ENCODE measurements at regions not wholly inside any gene's neighbourhood (a gene's known extent, or its start where the extent isn't known, plus 50 kb on each side); places are given as distances from the start of the nearest gene placed in this dataset.

DNA sequence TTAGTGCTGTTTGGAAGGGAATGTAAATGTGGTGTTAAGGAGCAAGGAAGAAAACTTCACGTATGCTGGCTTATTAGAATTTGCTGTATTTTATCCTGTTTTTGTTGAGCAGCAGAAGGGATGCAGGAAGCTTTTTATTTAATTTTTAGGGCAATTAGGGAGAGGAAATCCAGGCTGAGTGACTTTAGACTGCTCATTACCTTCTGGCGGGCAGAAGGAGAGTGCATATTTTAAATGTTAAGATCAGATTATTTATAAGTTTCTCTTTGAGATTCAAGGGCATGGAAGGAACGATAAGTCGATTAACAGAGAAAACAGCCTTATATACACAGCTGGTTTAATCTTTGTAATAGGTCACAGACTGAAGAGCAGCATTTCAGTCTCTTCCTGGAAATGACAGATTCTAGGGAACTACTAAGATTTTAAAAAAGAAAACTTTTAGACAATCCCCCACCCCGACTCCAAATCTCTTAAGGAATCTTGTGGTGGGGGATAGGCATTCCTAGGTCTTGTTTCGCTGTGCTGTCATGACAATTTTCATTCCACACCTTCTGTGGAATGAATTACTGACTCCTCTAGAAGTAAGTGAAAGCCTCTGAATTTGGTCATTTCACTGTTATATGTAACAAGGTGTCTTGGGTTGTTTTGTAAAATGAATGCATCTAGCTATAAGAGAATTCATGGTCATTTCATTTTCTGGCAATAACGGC is 402.5 kb downstream of the RAPGEF2 start:
- TF ChIP-seq POLR2AphosphoS5 (IDR thresholded peaks at IDR 0.05) (no peak), EP300 (IDR thresholded peaks at IDR 0.05) (no peak), POLR2A (IDR thresholded peaks at IDR 0.05) (no peak)
- TF ChIP-seq, protein P1, sequence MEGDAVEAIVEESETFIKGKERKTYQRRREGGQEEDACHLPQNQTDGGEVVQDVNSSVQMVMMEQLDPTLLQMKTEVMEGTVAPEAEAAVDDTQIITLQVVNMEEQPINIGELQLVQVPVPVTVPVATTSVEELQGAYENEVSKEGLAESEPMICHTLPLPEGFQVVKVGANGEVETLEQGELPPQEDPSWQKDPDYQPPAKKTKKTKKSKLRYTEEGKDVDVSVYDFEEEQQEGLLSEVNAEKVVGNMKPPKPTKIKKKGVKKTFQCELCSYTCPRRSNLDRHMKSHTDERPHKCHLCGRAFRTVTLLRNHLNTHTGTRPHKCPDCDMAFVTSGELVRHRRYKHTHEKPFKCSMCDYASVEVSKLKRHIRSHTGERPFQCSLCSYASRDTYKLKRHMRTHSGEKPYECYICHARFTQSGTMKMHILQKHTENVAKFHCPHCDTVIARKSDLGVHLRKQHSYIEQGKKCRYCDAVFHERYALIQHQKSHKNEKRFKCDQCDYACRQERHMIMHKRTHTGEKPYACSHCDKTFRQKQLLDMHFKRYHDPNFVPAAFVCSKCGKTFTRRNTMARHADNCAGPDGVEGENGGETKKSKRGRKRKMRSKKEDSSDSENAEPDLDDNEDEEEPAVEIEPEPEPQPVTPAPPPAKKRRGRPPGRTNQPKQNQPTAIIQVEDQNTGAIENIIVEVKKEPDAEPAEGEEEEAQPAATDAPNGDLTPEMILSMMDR (IDR thresholded peaks at IDR 0.05), result no peak
- H3K4me1 ChIP-seq, result no peaks in the 10 kb centered on the region
- intact Hi-C loops (cut with DNase I), result no loop called here
- H3K27me3 ChIP-seq, result no peaks in the 10 kb centered on the region
- H3K27ac ChIP-seq, result no peak overlapping the region
- no peak overlapping the region for H3K4me3 ChIP-seq
- no peaks in the 10 kb centered on the region for H3K9me3 ChIP-seq
- H3K36me3 ChIP-seq, result no peaks in the 10 kb centered on the region
- DNase-seq, result no peak
- 68 to 70% methylated on average over 7 of the region's 7 CpGs for WGBS, 2 donors

DNA sequence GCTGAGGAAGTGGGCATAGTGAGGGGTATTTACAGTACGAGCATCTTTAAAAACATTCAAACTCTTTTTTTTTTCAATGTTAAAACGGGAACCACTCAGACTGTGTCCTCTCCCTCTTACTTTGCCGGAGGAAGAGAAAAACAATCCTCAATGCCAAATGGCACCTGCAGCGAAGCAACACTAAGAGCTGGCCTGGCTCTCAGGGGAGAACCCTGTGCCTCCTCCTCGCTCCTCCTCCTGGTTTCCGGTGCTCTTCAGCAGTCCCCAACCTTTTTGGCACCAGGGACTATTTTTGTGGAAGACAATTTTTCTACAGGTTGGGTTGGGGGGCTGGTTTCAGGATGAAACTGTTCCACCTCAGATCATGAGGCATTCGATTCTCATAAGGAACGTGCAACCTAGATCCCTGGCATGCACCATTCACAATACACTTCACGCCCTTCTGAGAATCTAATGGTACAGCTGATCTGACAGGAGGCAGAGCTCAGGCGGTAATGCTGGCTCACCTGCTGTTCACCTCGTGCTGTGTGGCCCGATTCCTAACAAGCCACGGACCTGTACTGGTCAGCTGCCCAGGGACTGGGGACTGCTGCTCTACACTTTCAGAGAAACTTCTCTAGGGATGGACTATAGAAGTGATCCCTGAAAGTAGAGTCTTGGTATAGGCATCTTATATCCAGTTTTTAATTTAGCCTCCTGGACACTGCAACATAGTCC is 404.1 kb downstream of the RAPGEF2 start:
- TF ChIP-seq, protein P1 (IDR thresholded peaks at IDR 0.05), result no peak
- TF ChIP-seq POLR2A (IDR thresholded peaks at IDR 0.05), result no peak
- no peak for TF ChIP-seq POLR2AphosphoS5 (IDR thresholded peaks at IDR 0.05)
- no peak for TF ChIP-seq EP300 (IDR thresholded peaks at IDR 0.05)
- H3K4me1 ChIP-seq, result no peaks in the 10 kb centered on the region
- no peak overlapping the region for H3K4me3 ChIP-seq
- 83 to 87% methylated on average over 13 of the region's 13 CpGs for WGBS, 2 donors
- no peak overlapping the region for H3K27ac ChIP-seq
- H3K27me3 ChIP-seq, result no peaks in the 10 kb centered on the region
- intact Hi-C loops (cut with DNase I), result no loop called here
- no peak for DNase-seq
- no peaks in the 10 kb centered on the region for H3K36me3 ChIP-seq
- H3K9me3 ChIP-seq, result no peaks in the 10 kb centered on the region

DNA sequence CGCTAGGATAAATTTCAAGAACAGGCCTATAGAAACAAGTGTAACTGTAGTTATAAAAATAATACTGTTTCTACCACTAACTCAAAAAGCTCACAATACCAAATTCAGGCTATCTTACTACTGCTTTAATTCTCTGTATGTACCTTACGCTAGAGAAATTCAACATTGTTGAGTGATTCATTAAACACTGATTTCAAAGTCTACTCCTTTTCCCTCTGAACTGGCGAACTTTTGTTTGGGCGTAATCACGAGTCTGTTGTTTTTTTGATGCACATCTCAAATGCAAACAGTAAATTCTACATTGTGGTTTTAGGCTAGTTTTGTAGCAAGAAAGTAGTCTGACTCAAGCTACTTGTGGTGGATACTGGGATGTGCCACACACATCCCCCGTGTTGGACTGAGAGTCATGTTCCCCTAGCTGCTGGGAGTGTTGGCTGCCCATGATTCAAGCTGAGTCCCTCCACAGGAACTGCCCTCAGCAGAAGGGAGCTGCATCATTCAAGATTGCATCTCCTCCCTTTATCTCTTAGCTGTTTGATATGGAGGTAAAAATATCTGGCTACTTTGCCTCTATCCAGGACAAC is 406.1 kb downstream of the RAPGEF2 start:
- no peaks in the 10 kb centered on the region for H3K27me3 ChIP-seq
- H3K9me3 ChIP-seq, result no peaks in the 10 kb centered on the region
- H3K4me1 ChIP-seq, result no peaks in the 10 kb centered on the region
- H3K4me3 ChIP-seq, result no peak overlapping the region
- intact Hi-C loops (cut with DNase I), result no loop called here
- H3K27ac ChIP-seq, result no peak overlapping the region
- TF ChIP-seq POLR2A (IDR thresholded peaks at IDR 0.05) (no peak), EP300 (IDR thresholded peaks at IDR 0.05) (no peak), POLR2AphosphoS5 (IDR thresholded peaks at IDR 0.05) (no peak)
- TF ChIP-seq, protein P1 (IDR thresholded peaks at IDR 0.05), result no peak
- no peak for DNase-seq
- 74 to 83% methylated on average over 6 of the region's 6 CpGs for WGBS, 2 donors
- no peaks in the 10 kb centered on the region for H3K36me3 ChIP-seq

DNA sequence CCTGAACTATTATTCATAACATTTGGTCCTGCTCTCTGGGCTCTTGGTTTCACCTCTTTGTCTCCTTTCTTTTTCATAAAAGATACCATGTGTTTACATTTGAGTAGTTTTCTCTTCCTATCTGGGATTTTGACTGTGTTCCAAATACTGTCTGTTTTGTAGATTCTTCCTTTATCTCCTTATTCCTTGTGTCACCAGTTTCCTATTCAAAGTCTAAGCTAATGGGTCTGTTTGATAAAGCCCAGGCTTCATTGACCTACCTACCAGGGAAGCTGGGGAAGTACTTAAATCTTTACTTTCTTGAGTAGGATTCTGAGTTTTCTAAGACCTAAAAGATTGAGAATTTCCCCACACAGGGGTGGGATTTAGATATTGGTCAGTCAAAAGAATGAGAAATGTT is 409.5 kb downstream of the RAPGEF2 start:
- DNase-seq, result no peak
- intact Hi-C loops (cut with DNase I), result no loop called here
- Histone ChIP-seq H3K27ac (no peak overlapping the region), H3K4me1 (no peaks in the 10 kb centered on the region), H3K27me3 (no peaks in the 10 kb centered on the region), H3K4me3 (no peak overlapping the region), H3K36me3 (no peaks in the 10 kb centered on the region), H3K9me3 (no peaks in the 10 kb centered on the region)
- TF ChIP-seq EP300 (IDR thresholded peaks at IDR 0.05), result no peak
- no peak for TF ChIP-seq POLR2AphosphoS5 (IDR thresholded peaks at IDR 0.05)
- no peak for TF ChIP-seq POLR2A (IDR thresholded peaks at IDR 0.05)
- TF ChIP-seq, protein P1 (IDR thresholded peaks at IDR 0.05), result no peak

Measured in sigmoid colon (tissue), 6 donors.